ENCODE measurements at regions not wholly inside any gene's neighbourhood (a gene's known extent, or its start where the extent isn't known, plus 50 kb on each side); places are given as distances from the start of the nearest gene placed in this dataset.

- ATAC-seq (no peak), DNase-seq (no peak)
- Histone ChIP-seq H3K27ac (no peak overlapping the region), H3K4me3 (no peak overlapping the region), H3K4me1 (no peaks in the 10 kb centered on the region), H3K36me3 (no peaks in the 10 kb centered on the region), H3K9me3 (no peaks in the 10 kb centered on the region), H3K27me3 (ENCODE audit: low read depth) (no peaks in the 10 kb centered on the region)
- intact Hi-C loops (cut with DNase I): no loop called here
- TF ChIP-seq CTCF (IDR thresholded peaks at IDR 0.05): no peak
Measured at GRCh38 chr15:47492195-47492594, 225.1 kb upstream of the SEMA6D start.

- ATAC-seq: no peak
- intact Hi-C loops (cut with DNase I): no loop called here
Measured at GRCh38 chr15:47493357-47494247, 223.7 kb upstream of the SEMA6D start.

GRCh38 chr15:47496343-47497185, 220.7 kb upstream of the SEMA6D start:
- H3K27ac ChIP-seq: no peak overlapping the region
- no peak for DNase-seq
- no peak for TF ChIP-seq CTCF (IDR thresholded peaks at IDR 0.05)
- H3K9me3 ChIP-seq: no peaks in the 10 kb centered on the region
- no peak for ATAC-seq
- no peak overlapping the region for H3K4me3 ChIP-seq
- no peaks in the 10 kb centered on the region for H3K4me1 ChIP-seq
- no peaks in the 10 kb centered on the region for H3K36me3 ChIP-seq
- intact Hi-C loops (cut with DNase I): no loop called here
- H3K27me3 ChIP-seq (ENCODE audit: low read depth): no peaks in the 10 kb centered on the region

More at GRCh38 chr15:47493357-47494247, 223.7 kb upstream of the SEMA6D start:
- DNase-seq: no peak
- TF ChIP-seq CTCF (IDR thresholded peaks at IDR 0.05): no peak
- H3K9me3 ChIP-seq: no peaks in the 10 kb centered on the region
- no peaks in the 10 kb centered on the region for H3K27me3 ChIP-seq (ENCODE audit: low read depth)
- H3K4me3 ChIP-seq: no peak overlapping the region
- H3K4me1 ChIP-seq: no peaks in the 10 kb centered on the region
- no peaks in the 10 kb centered on the region for H3K36me3 ChIP-seq
- no peak overlapping the region for H3K27ac ChIP-seq

GRCh38 chr15:47500842-47501241, 216.5 kb upstream of the SEMA6D start:
- Histone ChIP-seq H3K4me1 (peaks cover 7% of the 10 kb centered on the region), H3K27ac (no peak overlapping the region), H3K4me3 (no peak overlapping the region), H3K9me3 (no peaks in the 10 kb centered on the region), H3K36me3 (no peaks in the 10 kb centered on the region), H3K27me3 (ENCODE audit: low read depth) (no peaks in the 10 kb centered on the region)
- no peak for DNase-seq
- no peak for ATAC-seq
- intact Hi-C loops (cut with DNase I): no loop called here
- TF ChIP-seq CTCF (IDR thresholded peaks at IDR 0.05): no peak

- H3K36me3 ChIP-seq: no peaks in the 10 kb centered on the region
- intact Hi-C loops (cut with DNase I): no loop called here
- DNase-seq: no peak
- no peak overlapping the region for H3K27ac ChIP-seq
- ATAC-seq: no peak
- H3K27me3 ChIP-seq (ENCODE audit: low read depth): no peaks in the 10 kb centered on the region
- no peak for TF ChIP-seq CTCF (IDR thresholded peaks at IDR 0.05)
- H3K4me1 ChIP-seq: peaks cover 7% of the 10 kb centered on the region
- H3K4me3 ChIP-seq: no peak overlapping the region
- no peaks in the 10 kb centered on the region for H3K9me3 ChIP-seq
Measured at GRCh38 chr15:47502041-47502440, 215.3 kb upstream of the SEMA6D start.

All from lower lobe of right lung (tissue), 2 donors.